HCT116 (cell line): ENCODE measurements at regions not wholly inside any gene's neighbourhood (a gene's known extent, or its start where the extent isn't known, plus 50 kb on each side); places are given as distances from the start of the nearest gene placed in this dataset.

Experiments
- ATAC-seq: fragments of 200-7000 bp; cut with Tn5 transposase; 2 replicates; pipeline ENCODE4 v1.9.1; 2020; ENCODE audit warnings: mild to moderate bottlenecking, moderate library complexity
- BruUV-seq: library from RNA; stranded (reverse); fragments of 400-500 nt; replicated peaks from 2 replicates; lab custom pipeline; 2021; lab: Mats Ljungman, UMichigan
- CTCF ChIA-PET: fragments of 300-600 bp; sonication (Branson Sonifier 250); formaldehyde crosslinking; loops from one replicate; lab custom pipeline; 2021; ENCODE audit warnings: antibody characterized with exemption; lab: Charles Lee
- POLR2A ChIA-PET: fragments of 300-600, 350-600 bp; sonication (Branson Sonifier 250); formaldehyde crosslinking; loops from one replicate; lab custom pipeline; 2021; ENCODE audit warnings: antibody characterized with exemption; lab: Charles Lee
- RAD21 ChIA-PET, 2 experiments: fragments of 300-600 bp; sonication (Branson Sonifier 250); formaldehyde crosslinking; loops; one replicate each; lab custom pipeline; 2023; ENCODE audit warnings: low total read pairs in 2 of 2; ENCODE audit not compliant: uncharacterized antibody in 2 of 2, unreplicated experiment in 2 of 2, low non-redundant PET in 1 of 2; lab: Charles Lee
- DNase-seq: peaks from one replicate; pipeline ENCODE4 v3.0.0-alpha.2; 2010; ENCODE audit warnings: low read depth, low spot score
- H2AFZ ChIP-seq: fragments of 200-600 bp; shearing (Covaris generic), sonication (generic); 2 replicates; pipeline ENCODE4 v1.6.1; 2017; ENCODE audit warnings: low read depth, mixed run types, mixed read lengths, antibody characterized with exemption, low read length; ENCODE audit not compliant: poor library complexity, severe bottlenecking
- H3K27ac ChIP-seq: 2 replicates; pipeline ENCODE4 v1.5.1; 2012; ENCODE audit warnings: low read depth, low read length
- H3K27me3 ChIP-seq: fragments of 200-600 bp; sonication (generic); 2 replicates; pipeline ENCODE4 v1.6.1; 2016; ENCODE audit warnings: mixed run types, low read length, mixed read lengths; ENCODE audit not compliant: insufficient read depth
- H3K36me3 ChIP-seq, 2 experiments: fragments of 200-500 bp in 1 of 2; fragments of 200-600 bp in 1 of 2; sonication (Bioruptor generic) in 1 of 2; sonication (generic) in 1 of 2; 2 replicates each; pipeline versions ENCODE4 v1.5.1 to v1.6.1; 2014 to 2016; ENCODE audit warnings: low read length in 2 of 2, inconsistent platforms in 1 of 2, mixed read lengths in 1 of 2, mixed run types in 1 of 2; ENCODE audit not compliant: insufficient read depth in 2 of 2, control insufficient read depth in 1 of 2
- H3K4me1 ChIP-seq, 2 experiments: fragments of 200-600 bp in 1 of 2; sonication (generic) in 1 of 2; 2 replicates each; pipeline versions ENCODE4 v1.5.1 to v1.6.1; 2012 to 2017; ENCODE audit warnings: low read length in 2 of 2, inconsistent platforms in 1 of 2, mild to moderate bottlenecking in 1 of 2, mixed read lengths in 1 of 2, mixed run types in 1 of 2, moderate library complexity in 1 of 2; ENCODE audit not compliant: insufficient read depth in 2 of 2, control insufficient read depth in 1 of 2
- H3K4me2 ChIP-seq: fragments of 200-600 bp; sonication (generic); 2 replicates; pipeline ENCODE4 v1.6.1; 2017; ENCODE audit warnings: mixed run types, low read length, mixed read lengths
- H3K4me3 ChIP-seq, 2 experiments: fragments of 200-600 bp in 1 of 2; sonication (generic) in 1 of 2; replicated peaks in 1 of 2; 2 replicates each; pipeline ENCODE4 v1.5.1; 2011 to 2016; ENCODE audit warnings: low read length in 2 of 2, control low read depth in 1 of 2, low read depth in 1 of 2, mild to moderate bottlenecking in 1 of 2, mixed read lengths in 1 of 2, mixed run types in 1 of 2
- H3K79me2 ChIP-seq: fragments of 200-600 bp; sonication (generic); 2 replicates; pipeline ENCODE4 v1.6.1; 2017; ENCODE audit warnings: mild to moderate bottlenecking, mixed run types, low read length, moderate library complexity, mixed read lengths; ENCODE audit not compliant: insufficient read depth
- H3K9ac ChIP-seq: fragments of 200-600 bp; sonication (generic); 2 replicates; pipeline ENCODE4 v1.6.1; 2016; ENCODE audit warnings: low read length, mixed read lengths
- H3K9me2 ChIP-seq: fragments of 200-600 bp; sonication (generic), shearing (Covaris generic); 2 replicates; pipeline ENCODE4 v1.6.1; 2017; ENCODE audit warnings: mixed run types, mild to moderate bottlenecking, moderate library complexity; ENCODE audit not compliant: insufficient read depth
- H3K9me3 ChIP-seq, 2 experiments: fragments of 200-500 bp in 1 of 2; fragments of 200-600 bp in 1 of 2; sonication (Bioruptor generic) in 1 of 2; sonication (generic) in 1 of 2; 2 replicates each; pipeline ENCODE4 v1.6.1; 2014 to 2017; ENCODE audit warnings: low read length in 2 of 2, mixed read lengths in 2 of 2, inconsistent platforms in 1 of 2, low read depth in 1 of 2, mild to moderate bottlenecking in 1 of 2, mixed run types in 1 of 2, moderate library complexity in 1 of 2; ENCODE audit not compliant: control insufficient read depth in 1 of 2, insufficient read depth in 1 of 2
- H4K20me1 ChIP-seq: fragments of 200-600 bp; sonication (generic), shearing (Covaris generic); 2 replicates; pipeline ENCODE4 v1.6.1; 2017; ENCODE audit warnings: mixed run types, mild to moderate bottlenecking, moderate library complexity; ENCODE audit not compliant: insufficient read depth
- CBX3 ChIP-seq: IDR thresholded peaks from 2 replicates; pipeline ENCODE4 v1.6.1; 2012; ENCODE audit warnings: low read depth
- CEBPB ChIP-seq: IDR thresholded peaks from 2 replicates; pipeline ENCODE4 v1.6.1; 2012; ENCODE audit warnings: low read depth
- JUND ChIP-seq: IDR thresholded peaks from 2 replicates; pipeline ENCODE4 v1.6.1; 2012
- POLR2AphosphoS5 ChIP-seq: IDR thresholded peaks from 2 replicates; pipeline ENCODE4 v1.6.1; 2011; ENCODE audit warnings: mild to moderate bottlenecking, low read depth, low read length, moderate library complexity
- RAD21 ChIP-seq: IDR thresholded peaks from 2 replicates; pipeline ENCODE4 v1.6.1; 2012; ENCODE audit warnings: low read depth, mild to moderate bottlenecking
- SP1 ChIP-seq: IDR thresholded peaks from 2 replicates; pipeline ENCODE4 v1.6.1; 2012; ENCODE audit warnings: low read depth
- SRF ChIP-seq: IDR thresholded peaks from 2 replicates; pipeline ENCODE4 v1.6.1; 2012; ENCODE audit warnings: low read depth
- TCF7L2 ChIP-seq: IDR thresholded peaks from 2 replicates; pipeline ENCODE4 v1.7.0; 2011; ENCODE audit warnings: borderline replicate concordance, inconsistent platforms; ENCODE audit not compliant: insufficient read depth, insufficient read length; ENCODE audit errors: extremely low read depth
- YY1 ChIP-seq: IDR thresholded peaks from 2 replicates; pipeline ENCODE4 v1.6.1; 2011; ENCODE audit warnings: low read length, low read depth, moderate library complexity, mild to moderate bottlenecking; ENCODE audit not compliant: insufficient replicate concordance; ENCODE audit errors: extremely low read depth
- ZFX ChIP-seq: fragments of 450-650 bp; IDR thresholded peaks from 2 replicates; pipeline ENCODE4 v1.6.1; 2017
- ZNF274 ChIP-seq: fragments of 200-500 bp; sonication (Bioruptor generic); IDR thresholded peaks from 2 replicates; pipeline ENCODE4 v1.6.1; 2014; ENCODE audit warnings: mild to moderate bottlenecking, low read depth, low read length, inconsistent platforms
- intact Hi-C: fragments of 100-400 bp; cut with micrococcal nuclease; formaldehyde crosslinking; loops from 2 replicates; pipeline ENCODE4 v1.10.0; 2022
- TF ChIP-seq, protein P1 (sequence below): IDR thresholded peaks from 2 replicates; pipeline ENCODE4 v1.6.1; 2012
- TF ChIP-seq, protein P2 (sequence below): IDR thresholded peaks from 2 replicates; pipeline ENCODE4 v1.6.1; 2012; ENCODE audit warnings: low read depth
- TF ChIP-seq, protein P3 (sequence below): IDR thresholded peaks from 2 replicates; pipeline ENCODE4 v1.6.1; 2011; ENCODE audit warnings: mild to moderate bottlenecking, low read length, moderate library complexity; ENCODE audit not compliant: insufficient replicate concordance; ENCODE audit errors: extremely low read depth
- TF ChIP-seq, protein P4 (sequence below), 3 experiments: fragments of 200-600 bp in 1 of 3; sonication (generic) in 1 of 3; IDR thresholded peaks in 2 of 3; conservative IDR thresholded peaks in 1 of 3; 2 replicates each; pipeline ENCODE4 v1.5.1; 2012 to 2017; ENCODE audit warnings: low read depth in 2 of 3, low read length in 2 of 3, antibody characterized with exemption in 1 of 3, borderline replicate concordance in 1 of 3, control low read depth in 1 of 3, mild to moderate bottlenecking in 1 of 3, mixed read lengths in 1 of 3, mixed run types in 1 of 3, moderate library complexity in 1 of 3; ENCODE audit not compliant: insufficient read depth in 1 of 3
- TF ChIP-seq, protein P5 (sequence below): IDR thresholded peaks from 2 replicates; pipeline ENCODE4 v1.6.1; 2012

DNA sequence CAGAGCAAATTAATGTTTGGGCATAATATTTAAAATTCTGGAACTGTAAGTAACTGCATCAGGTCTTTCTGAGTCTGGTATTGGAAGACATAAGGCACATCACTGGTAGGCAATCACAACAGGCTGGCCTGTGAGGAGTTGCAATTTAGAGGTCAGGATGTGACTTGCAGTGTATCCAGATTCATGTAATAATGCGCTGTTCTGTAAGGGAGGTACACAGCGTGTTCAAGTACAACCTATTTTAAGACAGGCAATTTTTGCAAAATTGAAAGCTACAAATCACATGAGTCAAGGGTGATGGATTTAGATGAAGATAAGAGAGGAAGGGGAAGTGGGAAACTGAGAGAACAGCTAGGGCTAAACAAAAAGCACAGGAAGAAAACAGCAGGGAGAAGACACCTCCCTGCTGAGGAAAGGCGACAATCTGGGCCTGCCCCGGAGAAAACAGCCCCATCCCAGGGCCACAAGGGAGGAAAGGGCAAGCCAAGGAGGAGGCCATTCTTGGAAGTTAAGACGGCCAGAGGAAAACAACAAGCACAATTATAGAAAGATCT is 138.1 kb downstream of the LACC1 start:
- ChIA-PET CTCF (no interaction called here), POLR2A (no interaction called here), RAD21 (no interaction called here)
- DNase-seq: no peak
- no peak overlapping the region for H3K4me2 ChIP-seq
- BruUV-seq: no TSS peak
- H3K4me1 ChIP-seq: peaks cover 0 to 4% of the 10 kb centered on the region in 2 experiments; a peak in 1 of 4 replicates
- no peaks in the 10 kb centered on the region for H3K27me3 ChIP-seq
- H4K20me1 ChIP-seq: no peaks in the 10 kb centered on the region
- ATAC-seq: no peak
- no peak overlapping the region for H3K4me3 ChIP-seq
- no peak overlapping the region for H3K27ac ChIP-seq
- H3K9me2 ChIP-seq: no peaks in the 10 kb centered on the region
- H3K9ac ChIP-seq: no peak overlapping the region
- intact Hi-C loops: no loop called here
- H2AFZ ChIP-seq: no peak overlapping the region
- H3K9me3 ChIP-seq: no peaks in the 10 kb centered on the region
- TF ChIP-seq TCF7L2 (no peak), YY1 (no peak), ZFX (no peak), POLR2AphosphoS5 (no peak), JUND (no peak), SP1 (no peak), CBX3 (no peak), RAD21 (no peak), ZNF274 (no peak), CEBPB (no peak), SRF (no peak)
- TF ChIP-seq, protein P1, sequence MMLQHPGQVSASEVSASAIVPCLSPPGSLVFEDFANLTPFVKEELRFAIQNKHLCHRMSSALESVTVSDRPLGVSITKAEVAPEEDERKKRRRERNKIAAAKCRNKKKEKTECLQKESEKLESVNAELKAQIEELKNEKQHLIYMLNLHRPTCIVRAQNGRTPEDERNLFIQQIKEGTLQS: no peak
- TF ChIP-seq, protein P2, sequence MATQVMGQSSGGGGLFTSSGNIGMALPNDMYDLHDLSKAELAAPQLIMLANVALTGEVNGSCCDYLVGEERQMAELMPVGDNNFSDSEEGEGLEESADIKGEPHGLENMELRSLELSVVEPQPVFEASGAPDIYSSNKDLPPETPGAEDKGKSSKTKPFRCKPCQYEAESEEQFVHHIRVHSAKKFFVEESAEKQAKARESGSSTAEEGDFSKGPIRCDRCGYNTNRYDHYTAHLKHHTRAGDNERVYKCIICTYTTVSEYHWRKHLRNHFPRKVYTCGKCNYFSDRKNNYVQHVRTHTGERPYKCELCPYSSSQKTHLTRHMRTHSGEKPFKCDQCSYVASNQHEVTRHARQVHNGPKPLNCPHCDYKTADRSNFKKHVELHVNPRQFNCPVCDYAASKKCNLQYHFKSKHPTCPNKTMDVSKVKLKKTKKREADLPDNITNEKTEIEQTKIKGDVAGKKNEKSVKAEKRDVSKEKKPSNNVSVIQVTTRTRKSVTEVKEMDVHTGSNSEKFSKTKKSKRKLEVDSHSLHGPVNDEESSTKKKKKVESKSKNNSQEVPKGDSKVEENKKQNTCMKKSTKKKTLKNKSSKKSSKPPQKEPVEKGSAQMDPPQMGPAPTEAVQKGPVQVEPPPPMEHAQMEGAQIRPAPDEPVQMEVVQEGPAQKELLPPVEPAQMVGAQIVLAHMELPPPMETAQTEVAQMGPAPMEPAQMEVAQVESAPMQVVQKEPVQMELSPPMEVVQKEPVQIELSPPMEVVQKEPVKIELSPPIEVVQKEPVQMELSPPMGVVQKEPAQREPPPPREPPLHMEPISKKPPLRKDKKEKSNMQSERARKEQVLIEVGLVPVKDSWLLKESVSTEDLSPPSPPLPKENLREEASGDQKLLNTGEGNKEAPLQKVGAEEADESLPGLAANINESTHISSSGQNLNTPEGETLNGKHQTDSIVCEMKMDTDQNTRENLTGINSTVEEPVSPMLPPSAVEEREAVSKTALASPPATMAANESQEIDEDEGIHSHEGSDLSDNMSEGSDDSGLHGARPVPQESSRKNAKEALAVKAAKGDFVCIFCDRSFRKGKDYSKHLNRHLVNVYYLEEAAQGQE: no peak
- TF ChIP-seq, protein P3, sequence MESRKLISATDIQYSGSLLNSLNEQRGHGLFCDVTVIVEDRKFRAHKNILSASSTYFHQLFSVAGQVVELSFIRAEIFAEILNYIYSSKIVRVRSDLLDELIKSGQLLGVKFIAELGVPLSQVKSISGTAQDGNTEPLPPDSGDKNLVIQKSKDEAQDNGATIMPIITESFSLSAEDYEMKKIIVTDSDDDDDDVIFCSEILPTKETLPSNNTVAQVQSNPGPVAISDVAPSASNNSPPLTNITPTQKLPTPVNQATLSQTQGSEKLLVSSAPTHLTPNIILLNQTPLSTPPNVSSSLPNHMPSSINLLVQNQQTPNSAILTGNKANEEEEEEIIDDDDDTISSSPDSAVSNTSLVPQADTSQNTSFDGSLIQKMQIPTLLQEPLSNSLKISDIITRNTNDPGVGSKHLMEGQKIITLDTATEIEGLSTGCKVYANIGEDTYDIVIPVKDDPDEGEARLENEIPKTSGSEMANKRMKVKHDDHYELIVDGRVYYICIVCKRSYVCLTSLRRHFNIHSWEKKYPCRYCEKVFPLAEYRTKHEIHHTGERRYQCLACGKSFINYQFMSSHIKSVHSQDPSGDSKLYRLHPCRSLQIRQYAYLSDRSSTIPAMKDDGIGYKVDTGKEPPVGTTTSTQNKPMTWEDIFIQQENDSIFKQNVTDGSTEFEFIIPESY: no peak
- TF ChIP-seq, protein P4, sequence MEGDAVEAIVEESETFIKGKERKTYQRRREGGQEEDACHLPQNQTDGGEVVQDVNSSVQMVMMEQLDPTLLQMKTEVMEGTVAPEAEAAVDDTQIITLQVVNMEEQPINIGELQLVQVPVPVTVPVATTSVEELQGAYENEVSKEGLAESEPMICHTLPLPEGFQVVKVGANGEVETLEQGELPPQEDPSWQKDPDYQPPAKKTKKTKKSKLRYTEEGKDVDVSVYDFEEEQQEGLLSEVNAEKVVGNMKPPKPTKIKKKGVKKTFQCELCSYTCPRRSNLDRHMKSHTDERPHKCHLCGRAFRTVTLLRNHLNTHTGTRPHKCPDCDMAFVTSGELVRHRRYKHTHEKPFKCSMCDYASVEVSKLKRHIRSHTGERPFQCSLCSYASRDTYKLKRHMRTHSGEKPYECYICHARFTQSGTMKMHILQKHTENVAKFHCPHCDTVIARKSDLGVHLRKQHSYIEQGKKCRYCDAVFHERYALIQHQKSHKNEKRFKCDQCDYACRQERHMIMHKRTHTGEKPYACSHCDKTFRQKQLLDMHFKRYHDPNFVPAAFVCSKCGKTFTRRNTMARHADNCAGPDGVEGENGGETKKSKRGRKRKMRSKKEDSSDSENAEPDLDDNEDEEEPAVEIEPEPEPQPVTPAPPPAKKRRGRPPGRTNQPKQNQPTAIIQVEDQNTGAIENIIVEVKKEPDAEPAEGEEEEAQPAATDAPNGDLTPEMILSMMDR (IDR thresholded peaks at IDR 0.05 in 2 of 3, conservative IDR thresholded peaks at IDR 0.05 in 1 of 3; ENCODE audit: borderline replicate concordance in 1 of 3, insufficient read depth in 1 of 3, low read depth in 2 of 3, low read length in 2 of 3): no peak
- TF ChIP-seq, protein P5, sequence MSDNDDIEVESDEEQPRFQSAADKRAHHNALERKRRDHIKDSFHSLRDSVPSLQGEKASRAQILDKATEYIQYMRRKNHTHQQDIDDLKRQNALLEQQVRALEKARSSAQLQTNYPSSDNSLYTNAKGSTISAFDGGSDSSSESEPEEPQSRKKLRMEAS: no peak
- H3K36me3 ChIP-seq: no peaks in the 10 kb centered on the region
- H3K79me2 ChIP-seq: no peaks in the 10 kb centered on the region
